ENCODE measurements at regions not wholly inside any gene's neighbourhood (a gene's known extent, or its start where the extent isn't known, plus 50 kb on each side); places are given as distances from the start of the nearest gene placed in this dataset.

- Histone ChIP-seq H2AFZ (ENCODE audit: low read length) (no peak overlapping the region), H2BK120ac (replicated peaks; ENCODE audit: low read depth, low read length) (no peak overlapping the region), H2AK5ac (ENCODE audit: low read depth, low read length) (no peak overlapping the region), H4K8ac (ENCODE audit: extremely low read depth, insufficient read depth, low read length) (no peak overlapping the region), H4K20me1 (replicated peaks in 1 of 2; ENCODE audit: control insufficient read depth in 1 of 2, insufficient read depth in 2 of 2, low read length in 2 of 2) (no peaks in the 10 kb centered on the region), H3K9ac (replicated peaks in 1 of 4; ENCODE audit: extremely low read depth in 1 of 4, low read depth in 3 of 4, low read length in 3 of 4) (no peak overlapping the region), H3K4me1 (replicated peaks in 1 of 4; ENCODE audit: control insufficient read depth in 3 of 4, insufficient read depth in 4 of 4, low read length in 3 of 4) (0 out of 7 replicates have a peak, but pooled peaks cover 0 to 3% (median 0%) of the 10 kb centered on the region in 4 experiments), H3K79me2 (ENCODE audit: control insufficient read depth in 1 of 2, insufficient read depth in 2 of 2, low read length in 2 of 2) (no peaks in the 10 kb centered on the region), H3K79me1 (ENCODE audit: low read depth, low read length) (no peaks in the 10 kb centered on the region), H4K91ac (replicated peaks; ENCODE audit: insufficient read length, low read length) (no peak overlapping the region), H3K14ac (ENCODE audit: insufficient read length) (no peak overlapping the region), H4K5ac (ENCODE audit: insufficient read length, low read depth, low read length) (no peak overlapping the region), H3K4me2 (ENCODE audit: insufficient read depth in 1 of 2, low read depth in 2 of 2, low read length in 2 of 2) (no peak overlapping the region), H3K27me3 (replicated peaks in 1 of 4; ENCODE audit: control insufficient read depth in 3 of 4, extremely low read depth in 1 of 4, insufficient read depth in 3 of 4, low read length in 3 of 4) (no peaks in the 10 kb centered on the region), H3K23ac (ENCODE audit: insufficient read length) (no peak overlapping the region), H3K9me3 (ENCODE audit: insufficient read depth in 2 of 2, low read depth in 1 of 2, low read length in 1 of 2) (no peaks in the 10 kb centered on the region; a peak in 1 of 4 replicates), H2BK5ac (ENCODE audit: low read depth, low read length) (no peak overlapping the region), H2BK12ac (ENCODE audit: low read depth, low read length) (no peak overlapping the region), H3K18ac (ENCODE audit: extremely low read depth, low read length) (no peak overlapping the region), H3K23me2 (ENCODE audit: low read depth, low read length) (no peaks in the 10 kb centered on the region), H3K4me3 (ENCODE audit: extremely low read depth in 1 of 4, insufficient read depth in 2 of 4, low read depth in 3 of 4, low read length in 4 of 4) (no peak overlapping the region), H3K27ac (ENCODE audit: low read depth, low read length) (no peak overlapping the region), H3K4ac (replicated peaks; ENCODE audit: insufficient read length, low read depth, low read length) (no peak overlapping the region), H3K56ac (replicated peaks; ENCODE audit: insufficient read length, low read depth, low read length) (no peak overlapping the region), H3K36me3 (ENCODE audit: control insufficient read depth in 2 of 4, insufficient read depth in 4 of 4, low read length in 3 of 4) (no peaks in the 10 kb centered on the region), H2BK20ac (ENCODE audit: low read length) (no peak overlapping the region), H2BK15ac (ENCODE audit: low read length) (no peak overlapping the region)
- ChIA-PET POLR2A (ENCODE audit: partially characterized antibody) (no interaction called here), CTCF (ENCODE audit: partially characterized antibody) (no interaction called here)
- 78% methylated on average over 4 of the region's 4 CpGs; no CpG with 5 or more reads in 1 of the 2 experiments for WGBS, 2 experiments (ENCODE audit: extremely low coverage in 1 of 2, insufficient coverage in 1 of 2, insufficient read length in 1 of 2, insufficient replicate concordance in 2 of 2, low coverage in 1 of 2, low lambda C conversion rate in 2 of 2, missing lambda C conversion rate in 1 of 2)
- TF ChIP-seq HDAC6 (IDR thresholded peaks at IDR 0.05; ENCODE audit: low read depth, low read length) (no peak), TCF12 (IDR thresholded peaks at IDR 0.05; ENCODE audit: low read depth, low read length) (no peak), BRCA1 (IDR thresholded peaks at IDR 0.05; ENCODE audit: low read depth, low read length) (no peak), RBBP5 (IDR thresholded peaks at IDR 0.05; ENCODE audit: borderline replicate concordance, low read depth, low read length) (no peak), CBX8 (IDR thresholded peaks at IDR 0.05; ENCODE audit: borderline replicate concordance, low read depth, low read length) (no peak), CHD2 (IDR thresholded peaks at IDR 0.05; ENCODE audit: low read length) (no peak)
- TF ChIP-seq, protein P1, sequence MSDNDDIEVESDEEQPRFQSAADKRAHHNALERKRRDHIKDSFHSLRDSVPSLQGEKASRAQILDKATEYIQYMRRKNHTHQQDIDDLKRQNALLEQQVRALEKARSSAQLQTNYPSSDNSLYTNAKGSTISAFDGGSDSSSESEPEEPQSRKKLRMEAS (IDR thresholded peaks at IDR 0.05), result no peak
- DNase-seq (ENCODE audit: low read depth in 1 of 2, low spot score in 2 of 2), result no peak
- FAIRE-seq, result no peak
Observed at GRCh38 chr15:95830281-95830680, 500.2 kb upstream of the NR2F2 start.

Data from H1 (cell line).